ENCODE measurements at regions not wholly inside any gene's neighbourhood (a gene's known extent, or its start where the extent isn't known, plus 50 kb on each side); places are given as distances from the start of the nearest gene placed in this dataset.

- TF ChIP-seq, protein P1, sequence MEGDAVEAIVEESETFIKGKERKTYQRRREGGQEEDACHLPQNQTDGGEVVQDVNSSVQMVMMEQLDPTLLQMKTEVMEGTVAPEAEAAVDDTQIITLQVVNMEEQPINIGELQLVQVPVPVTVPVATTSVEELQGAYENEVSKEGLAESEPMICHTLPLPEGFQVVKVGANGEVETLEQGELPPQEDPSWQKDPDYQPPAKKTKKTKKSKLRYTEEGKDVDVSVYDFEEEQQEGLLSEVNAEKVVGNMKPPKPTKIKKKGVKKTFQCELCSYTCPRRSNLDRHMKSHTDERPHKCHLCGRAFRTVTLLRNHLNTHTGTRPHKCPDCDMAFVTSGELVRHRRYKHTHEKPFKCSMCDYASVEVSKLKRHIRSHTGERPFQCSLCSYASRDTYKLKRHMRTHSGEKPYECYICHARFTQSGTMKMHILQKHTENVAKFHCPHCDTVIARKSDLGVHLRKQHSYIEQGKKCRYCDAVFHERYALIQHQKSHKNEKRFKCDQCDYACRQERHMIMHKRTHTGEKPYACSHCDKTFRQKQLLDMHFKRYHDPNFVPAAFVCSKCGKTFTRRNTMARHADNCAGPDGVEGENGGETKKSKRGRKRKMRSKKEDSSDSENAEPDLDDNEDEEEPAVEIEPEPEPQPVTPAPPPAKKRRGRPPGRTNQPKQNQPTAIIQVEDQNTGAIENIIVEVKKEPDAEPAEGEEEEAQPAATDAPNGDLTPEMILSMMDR (IDR thresholded peaks at IDR 0.05; ENCODE audit: insufficient read depth, low read length, poor library complexity, severe bottlenecking) = no peak
- TF ChIP-seq EZH2phosphoT487 (conservative IDR thresholded peaks at IDR 0.05; ENCODE audit: low read length) = no peak
Measured at GRCh38 chr9:19512103-19512832, 103.5 kb downstream of the ACER2 start.

Data from SU-DHL-6 (cell line).